ENCODE measurements at regions not wholly inside any gene's neighbourhood (a gene's known extent, or its start where the extent isn't known, plus 50 kb on each side); places are given as distances from the start of the nearest gene placed in this dataset.

- no peak overlapping the region for H3K4me3 ChIP-seq (ENCODE audit: low read length)
- TF ChIP-seq, protein P1, sequence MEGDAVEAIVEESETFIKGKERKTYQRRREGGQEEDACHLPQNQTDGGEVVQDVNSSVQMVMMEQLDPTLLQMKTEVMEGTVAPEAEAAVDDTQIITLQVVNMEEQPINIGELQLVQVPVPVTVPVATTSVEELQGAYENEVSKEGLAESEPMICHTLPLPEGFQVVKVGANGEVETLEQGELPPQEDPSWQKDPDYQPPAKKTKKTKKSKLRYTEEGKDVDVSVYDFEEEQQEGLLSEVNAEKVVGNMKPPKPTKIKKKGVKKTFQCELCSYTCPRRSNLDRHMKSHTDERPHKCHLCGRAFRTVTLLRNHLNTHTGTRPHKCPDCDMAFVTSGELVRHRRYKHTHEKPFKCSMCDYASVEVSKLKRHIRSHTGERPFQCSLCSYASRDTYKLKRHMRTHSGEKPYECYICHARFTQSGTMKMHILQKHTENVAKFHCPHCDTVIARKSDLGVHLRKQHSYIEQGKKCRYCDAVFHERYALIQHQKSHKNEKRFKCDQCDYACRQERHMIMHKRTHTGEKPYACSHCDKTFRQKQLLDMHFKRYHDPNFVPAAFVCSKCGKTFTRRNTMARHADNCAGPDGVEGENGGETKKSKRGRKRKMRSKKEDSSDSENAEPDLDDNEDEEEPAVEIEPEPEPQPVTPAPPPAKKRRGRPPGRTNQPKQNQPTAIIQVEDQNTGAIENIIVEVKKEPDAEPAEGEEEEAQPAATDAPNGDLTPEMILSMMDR (IDR thresholded peaks at IDR 0.05; ENCODE audit: insufficient read depth, low read depth, low read length, missing control alignments), result no peak
- peak; percentile 72 for DNase-seq (ENCODE audit: low read depth)
These were observed 241.3 kb upstream of the ADARB2 start for GRCh38 chr10:1978584-1978983.

GRCh38 chr10:1977461-1977860 lies 240.1 kb upstream of the ADARB2 start:
- TF ChIP-seq, protein P1 (IDR thresholded peaks at IDR 0.05; ENCODE audit: insufficient read depth, low read depth, low read length, missing control alignments), result no peak
- DNase-seq (ENCODE audit: low read depth), result no peak
- H3K4me3 ChIP-seq (ENCODE audit: low read length), result no peak overlapping the region

DNA sequence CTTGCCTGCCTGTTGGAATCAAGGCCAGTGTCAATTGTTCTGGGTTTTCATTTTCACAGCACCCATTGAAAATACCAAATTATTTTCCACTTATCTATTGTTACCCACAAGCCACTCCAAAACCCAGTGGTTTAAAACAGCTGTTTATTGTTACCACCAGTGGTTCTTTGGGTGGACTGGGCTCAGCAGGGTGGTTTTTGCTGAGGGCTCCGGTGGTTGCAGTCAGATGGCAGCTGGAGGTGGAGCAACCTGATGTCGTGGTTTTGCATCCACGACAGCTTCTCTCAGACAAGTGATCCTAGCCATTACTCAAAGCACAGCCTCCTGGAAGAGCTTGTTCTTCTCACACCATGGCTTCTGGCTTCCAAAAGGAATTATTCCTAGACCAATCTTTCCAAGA lies 235.1 kb upstream of the ADARB2 start:
- no peak for DNase-seq (ENCODE audit: low read depth)
- TF ChIP-seq, protein P1 (IDR thresholded peaks at IDR 0.05; ENCODE audit: insufficient read depth, low read depth, low read length, missing control alignments), result no peak
- H3K4me3 ChIP-seq (ENCODE audit: low read length), result no peak overlapping the region

- DNase-seq (ENCODE audit: low read depth), result peak; percentile 19
- TF ChIP-seq, protein P1 (IDR thresholded peaks at IDR 0.05; ENCODE audit: insufficient read depth, low read depth, low read length, missing control alignments), result no peak
- no peak overlapping the region for H3K4me3 ChIP-seq (ENCODE audit: low read length)
These were observed 231.1 kb upstream of the ADARB2 start for GRCh38 chr10:1968257-1969033.

- no peak overlapping the region for H3K4me3 ChIP-seq (ENCODE audit: low read length)
- TF ChIP-seq, protein P1 (IDR thresholded peaks at IDR 0.05; ENCODE audit: insufficient read depth, low read depth, low read length, missing control alignments), result no peak
- no peak for DNase-seq (ENCODE audit: low read depth)
These were observed 229.5 kb upstream of the ADARB2 start for GRCh38 chr10:1966712-1967376.

GRCh38 chr10:1964476-1964875 lies 227.2 kb upstream of the ADARB2 start:
- TF ChIP-seq, protein P1 (IDR thresholded peaks at IDR 0.05; ENCODE audit: insufficient read depth, low read depth, low read length, missing control alignments), result no peak
- no peak for DNase-seq (ENCODE audit: low read depth)
- no peak overlapping the region for H3K4me3 ChIP-seq (ENCODE audit: low read length)

Data from epithelial cell of esophagus (primary cell).